HL-60 (cell line): ENCODE measurements at regions not wholly inside any gene's neighbourhood (a gene's known extent, or its start where the extent isn't known, plus 50 kb on each side); places are given as distances from the start of the nearest gene placed in this dataset.

Source experiments
- GABPA ChIP-seq: IDR thresholded peaks from 2 replicates; pipeline ENCODE4 v1.6.1; 2012; ENCODE audit warnings: low read depth
- POLR2AphosphoS5 ChIP-seq: IDR thresholded peaks from 2 replicates; pipeline ENCODE4 v1.6.1; 2012; ENCODE audit warnings: low read depth
- TF ChIP-seq, protein P1 (sequence below): IDR thresholded peaks from one replicate; pipeline ENCODE4 v1.5.1; 2011; ENCODE audit warnings: low read length, control low read depth, inconsistent platforms; ENCODE audit not compliant: insufficient read depth

DNA sequence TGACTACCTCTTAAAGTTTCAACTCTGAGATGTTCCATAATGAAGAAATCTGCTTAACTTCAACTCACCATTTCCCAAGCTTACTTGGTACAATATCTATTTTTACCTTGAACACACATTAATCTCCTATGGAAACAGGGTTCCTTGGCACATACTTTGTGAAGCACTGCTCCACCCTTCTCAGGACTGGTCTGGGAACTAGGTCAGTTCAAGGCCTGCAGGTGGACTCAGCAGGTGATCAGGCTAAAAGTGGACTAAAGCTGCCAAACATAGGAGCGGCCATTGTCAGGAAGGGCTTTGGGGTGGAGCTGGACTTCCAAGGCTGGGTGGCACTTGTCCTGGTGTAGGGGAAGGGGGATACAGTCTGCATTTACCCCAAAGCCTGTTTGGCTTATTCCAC is 202.3 kb downstream of the NUAK1 start:
- TF ChIP-seq, protein P1, sequence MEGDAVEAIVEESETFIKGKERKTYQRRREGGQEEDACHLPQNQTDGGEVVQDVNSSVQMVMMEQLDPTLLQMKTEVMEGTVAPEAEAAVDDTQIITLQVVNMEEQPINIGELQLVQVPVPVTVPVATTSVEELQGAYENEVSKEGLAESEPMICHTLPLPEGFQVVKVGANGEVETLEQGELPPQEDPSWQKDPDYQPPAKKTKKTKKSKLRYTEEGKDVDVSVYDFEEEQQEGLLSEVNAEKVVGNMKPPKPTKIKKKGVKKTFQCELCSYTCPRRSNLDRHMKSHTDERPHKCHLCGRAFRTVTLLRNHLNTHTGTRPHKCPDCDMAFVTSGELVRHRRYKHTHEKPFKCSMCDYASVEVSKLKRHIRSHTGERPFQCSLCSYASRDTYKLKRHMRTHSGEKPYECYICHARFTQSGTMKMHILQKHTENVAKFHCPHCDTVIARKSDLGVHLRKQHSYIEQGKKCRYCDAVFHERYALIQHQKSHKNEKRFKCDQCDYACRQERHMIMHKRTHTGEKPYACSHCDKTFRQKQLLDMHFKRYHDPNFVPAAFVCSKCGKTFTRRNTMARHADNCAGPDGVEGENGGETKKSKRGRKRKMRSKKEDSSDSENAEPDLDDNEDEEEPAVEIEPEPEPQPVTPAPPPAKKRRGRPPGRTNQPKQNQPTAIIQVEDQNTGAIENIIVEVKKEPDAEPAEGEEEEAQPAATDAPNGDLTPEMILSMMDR, result no peak
- TF ChIP-seq POLR2AphosphoS5, result no peak
- TF ChIP-seq GABPA, result no peak
